Testis (tissue), 2 donors: ENCODE measurements at regions not wholly inside any gene's neighbourhood (a gene's known extent, or its start where the extent isn't known, plus 50 kb on each side); places are given as distances from the start of the nearest gene placed in this dataset.

Experiments used
- DNase-seq: peaks from one replicate; pipeline ENCODE4 v3.0.0-alpha.2; 2019
- H3K27ac ChIP-seq, 2 donors: fragments of 200-600 bp; sonication (generic); one replicate each; pipeline ENCODE4 v1.5.1; 2019
- H3K27me3 ChIP-seq: fragments of 200-600 bp; sonication (generic); one replicate; pipeline ENCODE4 v1.5.1; 2019
- H3K36me3 ChIP-seq: fragments of 200-600 bp; sonication (generic); one replicate; pipeline ENCODE4 v1.5.1; 2017; ENCODE audit warnings: low read depth; ENCODE audit errors: missing control alignments
- H3K4me1 ChIP-seq: fragments of 200-600 bp; sonication (generic); one replicate; pipeline ENCODE4 v1.5.1; 2019
- H3K4me3 ChIP-seq, 2 donors: fragments of 200-600 bp; sonication (generic); one replicate each; pipeline ENCODE4 v1.5.1; 2017 to 2019
- H3K9me3 ChIP-seq: fragments of 200-600 bp; sonication (generic); one replicate; pipeline ENCODE4 v1.5.1; 2017
- POLR2A ChIP-seq: fragments of 450-650 bp; IDR thresholded peaks from one replicate; pipeline ENCODE4 v1.6.1; 2017; ENCODE audit warnings: antibody characterized with exemption, mild to moderate bottlenecking, moderate library complexity
- WGBS, 2 donors: methylation state at CpG; one replicate each; pipeline ENCODE4 v1.1.5; 2018; 5-methylcytosine and 5-hydroxymethylcytosine counted together
- intact Hi-C: fragments of 100-400 bp; cut with DNase I; formaldehyde crosslinking; loops from one replicate; pipeline ENCODE4 v1.15.1; 2023; ENCODE audit warnings: low total_unique reads
- TF ChIP-seq, protein P1 (sequence below), 3 experiments: fragments of 450-650 bp in 2 of 3; fragments of 200-600 bp in 1 of 3; sonication (generic) in 1 of 3; IDR thresholded peaks; one replicate each; pipeline ENCODE4 v1.5.1; 2016 to 2019; ENCODE audit warnings: antibody characterized with exemption in 3 of 3, mild to moderate bottlenecking in 2 of 3, moderate library complexity in 1 of 3

- H3K9me3 ChIP-seq, result no peaks in the 10 kb centered on the region
- intact Hi-C loops, result no loop called here
- TF ChIP-seq, protein P1, sequence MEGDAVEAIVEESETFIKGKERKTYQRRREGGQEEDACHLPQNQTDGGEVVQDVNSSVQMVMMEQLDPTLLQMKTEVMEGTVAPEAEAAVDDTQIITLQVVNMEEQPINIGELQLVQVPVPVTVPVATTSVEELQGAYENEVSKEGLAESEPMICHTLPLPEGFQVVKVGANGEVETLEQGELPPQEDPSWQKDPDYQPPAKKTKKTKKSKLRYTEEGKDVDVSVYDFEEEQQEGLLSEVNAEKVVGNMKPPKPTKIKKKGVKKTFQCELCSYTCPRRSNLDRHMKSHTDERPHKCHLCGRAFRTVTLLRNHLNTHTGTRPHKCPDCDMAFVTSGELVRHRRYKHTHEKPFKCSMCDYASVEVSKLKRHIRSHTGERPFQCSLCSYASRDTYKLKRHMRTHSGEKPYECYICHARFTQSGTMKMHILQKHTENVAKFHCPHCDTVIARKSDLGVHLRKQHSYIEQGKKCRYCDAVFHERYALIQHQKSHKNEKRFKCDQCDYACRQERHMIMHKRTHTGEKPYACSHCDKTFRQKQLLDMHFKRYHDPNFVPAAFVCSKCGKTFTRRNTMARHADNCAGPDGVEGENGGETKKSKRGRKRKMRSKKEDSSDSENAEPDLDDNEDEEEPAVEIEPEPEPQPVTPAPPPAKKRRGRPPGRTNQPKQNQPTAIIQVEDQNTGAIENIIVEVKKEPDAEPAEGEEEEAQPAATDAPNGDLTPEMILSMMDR (IDR thresholded peaks at IDR 0.05), result no peak
- TF ChIP-seq POLR2A, result no peak
- DNase-seq, result no peak
- no peak overlapping the region for H3K27ac ChIP-seq
- no peaks in the 10 kb centered on the region for H3K27me3 ChIP-seq
- no peaks in the 10 kb centered on the region for H3K4me1 ChIP-seq
- no peaks in the 10 kb centered on the region for H3K36me3 ChIP-seq
- WGBS, 2 donors, result 94 to 95% methylated on average over 2 of the region's 2 CpGs
- H3K4me3 ChIP-seq, result no peak overlapping the region
These were observed 83.7 kb upstream of the BTG1 start for GRCh38 chr12:92229381-92229780.

- Histone ChIP-seq H3K4me1 (no peaks in the 10 kb centered on the region), H3K36me3 (no peaks in the 10 kb centered on the region), H3K27me3 (no peaks in the 10 kb centered on the region), H3K4me3 (no peak overlapping the region), H3K27ac (no peak overlapping the region), H3K9me3 (no peaks in the 10 kb centered on the region)
- intact Hi-C loops, result no loop called here
- DNase-seq, result no peak
- WGBS, 2 donors, result 73 to 83% methylated on average over 3 of the region's 3 CpGs
- no peak for TF ChIP-seq POLR2A
- TF ChIP-seq, protein P1 (IDR thresholded peaks at IDR 0.05), result no peak
These were observed 81.3 kb upstream of the BTG1 start for GRCh38 chr12:92226961-92227360.

DNA sequence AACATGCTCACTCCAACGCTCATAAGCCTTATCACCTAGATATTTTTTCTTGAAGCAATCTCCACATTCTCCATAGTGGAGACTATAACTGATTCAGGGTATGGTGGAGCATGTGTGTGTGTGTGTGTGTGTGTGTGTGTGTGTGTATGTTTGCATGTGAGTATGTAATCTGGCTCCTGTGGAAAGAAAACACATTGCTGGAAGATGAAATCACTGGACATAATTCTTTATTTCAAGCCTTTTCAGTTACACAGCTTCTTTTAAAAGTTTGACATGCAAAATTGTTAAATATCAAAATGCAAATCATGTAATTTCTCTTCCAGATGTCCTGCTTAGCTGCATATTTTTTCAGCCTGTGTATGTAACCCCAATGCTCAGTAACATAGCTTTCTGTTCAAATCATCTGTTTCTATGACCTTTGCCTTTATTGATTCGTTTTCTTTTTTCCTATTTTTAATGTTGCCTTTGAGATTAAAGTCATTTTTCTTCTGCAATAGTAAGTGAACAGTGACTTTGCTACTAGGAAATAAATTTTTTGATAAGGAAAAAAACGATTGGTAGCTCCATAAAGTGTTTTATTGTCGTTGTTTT is 80.5 kb upstream of the BTG1 start:
- intact Hi-C loops, result no loop called here
- Histone ChIP-seq H3K36me3 (no peaks in the 10 kb centered on the region), H3K9me3 (no peaks in the 10 kb centered on the region), H3K27ac (no peak overlapping the region), H3K27me3 (no peaks in the 10 kb centered on the region), H3K4me3 (no peak overlapping the region), H3K4me1 (no peaks in the 10 kb centered on the region)
- no peak for DNase-seq
- WGBS, 2 donors, result 70 to 73% methylated on average over 4 of the region's 4 CpGs
- TF ChIP-seq, protein P1 (IDR thresholded peaks at IDR 0.05), result no peak
- TF ChIP-seq POLR2A, result no peak

DNA sequence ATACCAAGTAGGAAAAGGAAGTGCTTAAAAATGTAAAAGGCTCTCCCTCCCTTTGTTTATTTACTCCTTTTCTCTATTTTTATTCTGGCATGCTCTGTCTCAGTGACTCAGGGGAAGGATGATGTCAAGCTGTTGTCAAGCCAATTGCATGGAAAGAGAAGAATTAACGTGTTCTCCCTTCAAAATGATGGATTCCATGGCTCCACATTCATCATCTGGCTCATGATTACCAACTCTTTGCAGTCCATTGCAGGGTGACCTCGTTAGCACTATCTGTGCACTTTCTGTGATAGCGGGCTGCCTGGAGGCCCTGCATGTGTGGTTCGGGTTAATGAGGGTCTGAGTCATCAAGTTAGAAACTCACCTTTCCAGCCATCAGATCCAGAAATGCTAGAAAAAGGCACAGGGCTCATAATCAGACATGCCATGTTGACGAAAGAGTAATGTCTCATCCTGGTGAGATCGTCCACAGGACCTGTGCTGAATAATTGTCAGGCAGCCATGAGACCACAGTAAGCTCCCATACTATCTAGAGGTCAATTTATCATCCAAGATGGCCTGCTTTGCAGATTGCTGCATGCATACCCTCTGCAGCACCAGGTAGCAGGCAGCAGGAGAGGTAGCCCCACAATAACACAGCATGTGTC is 79.2 kb upstream of the BTG1 start:
- WGBS, 2 donors, result 63 to 73% methylated on average over 6 of the region's 6 CpGs
- DNase-seq, result no peak
- intact Hi-C loops, result no loop called here

More for the DNA sequence above, 79.2 kb upstream of the BTG1 start:
- H3K4me3 ChIP-seq, result no peak overlapping the region
- TF ChIP-seq, protein P1 (IDR thresholded peaks at IDR 0.05), result no peak
- TF ChIP-seq POLR2A, result no peak
- H3K27ac ChIP-seq, result no peak overlapping the region
- H3K4me1 ChIP-seq, result no peaks in the 10 kb centered on the region
- H3K36me3 ChIP-seq, result no peaks in the 10 kb centered on the region
- H3K9me3 ChIP-seq, result no peaks in the 10 kb centered on the region
- H3K27me3 ChIP-seq, result no peaks in the 10 kb centered on the region
